ENCODE measurements at regions not wholly inside any gene's neighbourhood (a gene's known extent, or its start where the extent isn't known, plus 50 kb on each side); places are given as distances from the start of the nearest gene placed in this dataset.

DNA sequence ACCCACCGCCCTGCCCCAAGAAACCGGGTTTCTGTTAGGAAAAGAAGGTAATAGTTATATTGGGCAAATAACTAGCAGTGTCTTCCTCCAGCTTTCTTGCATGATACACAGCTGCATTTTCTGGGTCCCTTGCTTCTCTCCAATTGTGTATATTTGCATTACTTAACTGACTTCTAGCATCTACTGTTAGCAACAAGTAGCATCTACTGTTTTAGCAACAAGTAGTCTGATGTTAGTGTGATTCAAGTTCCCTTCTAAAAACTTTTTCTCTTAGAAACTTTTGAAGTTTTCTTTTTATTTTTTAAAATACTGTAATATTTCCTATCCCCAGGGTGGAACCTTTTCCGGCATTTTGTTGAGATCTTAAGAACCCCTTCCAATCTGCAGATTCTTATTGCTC is 221.2 kb downstream of the CLIC5 start:
- no peak overlapping the region for H3K4me3 ChIP-seq (ENCODE audit: low read length in 3 of 3)
- no peak overlapping the region for H3K27ac ChIP-seq (ENCODE audit: low read depth, low read length)
- H3K9ac ChIP-seq (ENCODE audit: low read depth in 1 of 3, low read length in 3 of 3), result no peak overlapping the region
- no peaks in the 10 kb centered on the region for H3K27me3 ChIP-seq (ENCODE audit: control insufficient read depth in 3 of 3, insufficient read depth in 3 of 3, low read length in 3 of 3)
- H3K9me3 ChIP-seq (ENCODE audit: control insufficient read depth in 3 of 3, low read length in 3 of 3), result no peaks in the 10 kb centered on the region
- peaks cover 0 to 2% (median 0%) of the 10 kb centered on the region in 3 donors for H3K4me1 ChIP-seq (ENCODE audit: control insufficient read depth in 3 of 3, insufficient read depth in 3 of 3, low read length in 3 of 3)
- no peaks in the 10 kb centered on the region for H3K36me3 ChIP-seq (ENCODE audit: control insufficient read depth in 3 of 3, insufficient read depth in 3 of 3, low read length in 3 of 3)

DNA sequence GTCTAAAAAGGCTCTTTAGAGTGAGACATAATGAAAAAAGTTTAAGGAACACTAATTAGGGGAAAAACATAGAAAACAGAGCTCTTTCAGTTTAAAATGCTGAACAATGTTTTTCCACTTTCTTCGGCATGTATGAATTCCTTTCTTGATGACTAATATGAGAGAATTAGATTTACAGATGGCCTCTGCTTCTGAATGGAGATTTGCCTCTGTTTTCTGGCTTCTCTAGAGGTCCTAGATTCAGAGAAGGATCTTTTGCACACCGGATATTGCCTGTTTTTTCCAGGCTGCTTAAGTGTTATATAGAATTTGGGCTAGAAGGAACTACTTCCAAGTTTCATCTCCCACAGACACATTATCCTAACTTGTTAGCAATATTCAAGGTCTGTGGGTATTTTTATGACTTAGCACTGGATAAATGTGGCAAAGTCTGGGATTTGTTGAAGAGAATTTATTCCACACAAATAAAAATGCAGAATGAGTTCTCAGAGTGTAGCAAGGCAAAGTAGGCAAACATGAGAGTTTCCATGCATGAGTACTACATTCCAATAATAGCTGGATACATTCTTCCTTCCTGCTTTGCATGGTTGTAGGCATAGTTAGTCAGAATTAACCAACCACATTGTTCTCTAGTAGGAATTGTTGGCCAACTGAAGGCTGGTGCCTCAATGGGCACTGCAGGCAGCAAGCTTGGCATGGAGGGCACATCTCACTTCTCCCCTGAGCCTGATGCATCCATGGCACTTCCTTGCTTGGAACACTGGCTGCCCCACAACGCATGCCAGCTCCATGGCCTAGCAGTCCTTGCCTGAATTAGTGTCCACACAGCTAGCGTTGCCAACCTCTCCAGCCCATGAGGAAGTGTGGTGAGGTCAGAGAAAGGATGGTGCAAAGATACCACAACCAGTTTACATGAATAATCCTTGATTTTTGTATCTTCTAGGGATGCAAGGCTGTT is 224.2 kb downstream of the CLIC5 start:
- no peak overlapping the region for H3K27ac ChIP-seq (ENCODE audit: low read depth, low read length)
- no peak overlapping the region for H3K9ac ChIP-seq (ENCODE audit: low read depth in 1 of 3, low read length in 3 of 3)
- no peak overlapping the region for H3K4me3 ChIP-seq (ENCODE audit: low read length in 3 of 3)
- H3K27me3 ChIP-seq (ENCODE audit: control insufficient read depth in 3 of 3, insufficient read depth in 3 of 3, low read length in 3 of 3), result no peaks in the 10 kb centered on the region
- no peaks in the 10 kb centered on the region for H3K36me3 ChIP-seq (ENCODE audit: control insufficient read depth in 3 of 3, insufficient read depth in 3 of 3, low read length in 3 of 3)
- H3K4me1 ChIP-seq (ENCODE audit: control insufficient read depth in 3 of 3, insufficient read depth in 3 of 3, low read length in 3 of 3), result peaks cover 0 to 2% (median 0%) of the 10 kb centered on the region in 3 donors
- no peaks in the 10 kb centered on the region for H3K9me3 ChIP-seq (ENCODE audit: control insufficient read depth in 3 of 3, low read length in 3 of 3)

DNA sequence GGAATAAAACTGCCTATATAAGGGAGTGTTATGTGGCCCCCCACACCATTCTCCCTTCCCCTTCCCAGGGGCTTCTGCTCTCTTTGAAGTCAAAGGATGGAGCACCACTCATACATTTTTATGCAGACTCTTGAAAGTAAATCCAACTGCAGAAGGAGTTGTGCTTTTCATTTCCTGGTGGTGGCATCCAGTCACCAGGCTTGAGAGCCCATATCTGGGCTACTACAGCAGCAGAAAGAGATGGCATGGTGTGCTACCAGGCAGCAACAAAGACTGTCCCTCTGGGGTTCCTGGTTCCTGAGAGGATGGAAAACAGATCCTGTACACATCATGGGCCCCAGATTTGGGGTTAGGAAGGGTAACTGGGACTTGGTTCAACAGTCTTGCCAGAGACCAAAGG is 226.4 kb downstream of the CLIC5 start:
- Histone ChIP-seq H3K27ac (ENCODE audit: low read depth, low read length) (no peak overlapping the region), H3K9me3 (ENCODE audit: control insufficient read depth in 3 of 3, low read length in 3 of 3) (no peaks in the 10 kb centered on the region), H3K4me3 (ENCODE audit: low read length in 3 of 3) (no peak overlapping the region), H3K36me3 (ENCODE audit: control insufficient read depth in 3 of 3, insufficient read depth in 3 of 3, low read length in 3 of 3) (no peaks in the 10 kb centered on the region), H3K27me3 (ENCODE audit: control insufficient read depth in 3 of 3, insufficient read depth in 3 of 3, low read length in 3 of 3) (no peaks in the 10 kb centered on the region), H3K9ac (ENCODE audit: low read depth in 1 of 3, low read length in 3 of 3) (no peak overlapping the region), H3K4me1 (ENCODE audit: control insufficient read depth in 3 of 3, insufficient read depth in 3 of 3, low read length in 3 of 3) (peaks cover 0 to 2% (median 0%) of the 10 kb centered on the region in 3 donors)

GRCh38 chr6:45787384-45787783 is 228.3 kb downstream of the CLIC5 start:
- H3K27me3 ChIP-seq (ENCODE audit: control insufficient read depth in 3 of 3, insufficient read depth in 3 of 3, low read length in 3 of 3), result no peaks in the 10 kb centered on the region
- peaks cover 0 to 2% (median 0%) of the 10 kb centered on the region in 3 donors for H3K4me1 ChIP-seq (ENCODE audit: control insufficient read depth in 3 of 3, insufficient read depth in 3 of 3, low read length in 3 of 3)
- H3K9ac ChIP-seq (ENCODE audit: low read depth in 1 of 3, low read length in 3 of 3), result no peak overlapping the region
- no peaks in the 10 kb centered on the region for H3K36me3 ChIP-seq (ENCODE audit: control insufficient read depth in 3 of 3, insufficient read depth in 3 of 3, low read length in 3 of 3)
- H3K27ac ChIP-seq (ENCODE audit: low read depth, low read length), result no peak overlapping the region
- H3K4me3 ChIP-seq (ENCODE audit: low read length in 3 of 3), result no peak overlapping the region
- no peaks in the 10 kb centered on the region for H3K9me3 ChIP-seq (ENCODE audit: control insufficient read depth in 3 of 3, low read length in 3 of 3)

DNA sequence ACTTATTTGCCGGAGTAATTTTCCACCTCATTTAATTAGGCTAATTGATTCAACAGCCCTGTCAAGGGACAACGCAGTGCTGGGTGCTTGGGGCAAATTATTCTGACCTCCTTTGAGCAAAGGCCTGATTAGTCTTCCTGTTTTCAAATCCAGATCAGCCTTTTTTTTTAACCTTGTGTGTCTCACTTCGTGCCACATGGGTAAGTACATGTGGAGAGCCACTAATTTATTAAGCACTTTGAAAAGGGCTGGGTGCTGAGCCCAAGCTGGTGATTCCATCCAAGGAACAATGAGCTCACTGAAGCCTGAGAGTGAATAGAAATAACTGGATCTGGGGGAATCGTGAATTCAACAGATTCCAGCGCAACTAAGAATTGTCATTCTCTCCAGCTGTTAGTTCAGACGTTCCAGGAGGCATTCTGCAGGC is 229.3 kb downstream of the CLIC5 start:
- Histone ChIP-seq H3K27me3 (ENCODE audit: control insufficient read depth in 3 of 3, insufficient read depth in 3 of 3, low read length in 3 of 3) (no peaks in the 10 kb centered on the region), H3K4me1 (ENCODE audit: control insufficient read depth in 3 of 3, insufficient read depth in 3 of 3, low read length in 3 of 3) (no peaks in the 10 kb centered on the region), H3K9ac (ENCODE audit: low read depth in 1 of 3, low read length in 3 of 3) (no peak overlapping the region), H3K9me3 (ENCODE audit: control insufficient read depth in 3 of 3, low read length in 3 of 3) (no peaks in the 10 kb centered on the region), H3K4me3 (ENCODE audit: low read length in 3 of 3) (no peak overlapping the region), H3K36me3 (ENCODE audit: control insufficient read depth in 3 of 3, insufficient read depth in 3 of 3, low read length in 3 of 3) (no peaks in the 10 kb centered on the region), H3K27ac (ENCODE audit: low read depth, low read length) (no peak overlapping the region)

DNA sequence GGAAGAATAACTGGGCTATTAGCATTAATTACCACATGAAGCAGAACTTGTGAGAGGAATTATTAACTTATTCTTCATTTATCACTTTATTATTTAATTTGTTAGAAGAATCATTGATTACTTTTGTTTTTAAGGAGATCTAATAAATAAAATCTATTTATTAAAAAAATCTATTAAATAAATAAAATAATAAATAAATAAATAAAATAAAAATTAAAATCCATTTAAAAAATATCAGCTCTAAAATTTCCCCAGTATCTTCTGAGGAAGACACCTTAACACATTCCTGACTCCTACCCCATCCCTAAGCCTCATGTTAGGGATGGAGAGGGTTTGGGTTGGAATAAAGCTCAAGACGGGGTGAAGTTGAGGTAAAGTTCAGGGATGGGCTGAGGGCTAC is 231.4 kb downstream of the CLIC5 start:
- Histone ChIP-seq H3K4me3 (ENCODE audit: low read length in 3 of 3) (no peak overlapping the region), H3K36me3 (ENCODE audit: control insufficient read depth in 3 of 3, insufficient read depth in 3 of 3, low read length in 3 of 3) (no peaks in the 10 kb centered on the region), H3K9me3 (ENCODE audit: control insufficient read depth in 3 of 3, low read length in 3 of 3) (no peaks in the 10 kb centered on the region), H3K4me1 (ENCODE audit: control insufficient read depth in 3 of 3, insufficient read depth in 3 of 3, low read length in 3 of 3) (no peaks in the 10 kb centered on the region), H3K9ac (ENCODE audit: low read depth in 1 of 3, low read length in 3 of 3) (no peak overlapping the region), H3K27ac (ENCODE audit: low read depth, low read length) (no peak overlapping the region), H3K27me3 (ENCODE audit: control insufficient read depth in 3 of 3, insufficient read depth in 3 of 3, low read length in 3 of 3) (no peaks in the 10 kb centered on the region)

DNA sequence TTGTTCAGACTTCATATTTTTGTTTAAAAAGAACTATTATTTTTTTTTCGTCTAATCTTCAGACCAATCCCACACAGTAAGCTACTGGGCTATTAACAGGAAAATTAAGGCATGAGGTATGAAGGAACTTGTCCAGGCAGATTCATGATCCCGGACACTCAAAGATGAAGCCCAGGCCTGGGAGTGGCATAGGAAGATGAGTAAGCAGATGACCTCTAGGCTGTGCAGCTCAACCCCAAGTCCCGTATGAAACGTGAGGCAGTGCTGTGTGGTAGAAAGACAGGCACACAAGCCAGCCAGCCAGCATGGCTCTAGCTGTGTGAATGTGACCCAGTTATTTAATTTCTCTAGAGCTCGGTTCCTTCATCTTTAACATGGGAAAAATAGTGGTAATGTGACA is 231.9 kb downstream of the CLIC5 start:
- no peaks in the 10 kb centered on the region for H3K36me3 ChIP-seq (ENCODE audit: control insufficient read depth in 3 of 3, insufficient read depth in 3 of 3, low read length in 3 of 3)
- no peaks in the 10 kb centered on the region for H3K27me3 ChIP-seq (ENCODE audit: control insufficient read depth in 3 of 3, insufficient read depth in 3 of 3, low read length in 3 of 3)
- H3K27ac ChIP-seq (ENCODE audit: low read depth, low read length), result no peak overlapping the region
- no peak overlapping the region for H3K4me3 ChIP-seq (ENCODE audit: low read length in 3 of 3)
- no peak overlapping the region for H3K9ac ChIP-seq (ENCODE audit: low read depth in 1 of 3, low read length in 3 of 3)
- no peaks in the 10 kb centered on the region for H3K4me1 ChIP-seq (ENCODE audit: control insufficient read depth in 3 of 3, insufficient read depth in 3 of 3, low read length in 3 of 3)
- H3K9me3 ChIP-seq (ENCODE audit: control insufficient read depth in 3 of 3, low read length in 3 of 3), result no peaks in the 10 kb centered on the region

GRCh38 chr6:45781890-45782289 is 233.8 kb downstream of the CLIC5 start:
- no peaks in the 10 kb centered on the region for H3K27me3 ChIP-seq (ENCODE audit: control insufficient read depth in 3 of 3, insufficient read depth in 3 of 3, low read length in 3 of 3)
- no peaks in the 10 kb centered on the region for H3K4me1 ChIP-seq (ENCODE audit: control insufficient read depth in 3 of 3, insufficient read depth in 3 of 3, low read length in 3 of 3)
- H3K9ac ChIP-seq (ENCODE audit: low read depth in 1 of 3, low read length in 3 of 3), result no peak overlapping the region
- H3K4me3 ChIP-seq (ENCODE audit: low read length in 3 of 3), result no peak overlapping the region
- no peaks in the 10 kb centered on the region for H3K36me3 ChIP-seq (ENCODE audit: control insufficient read depth in 3 of 3, insufficient read depth in 3 of 3, low read length in 3 of 3)
- H3K27ac ChIP-seq (ENCODE audit: low read depth, low read length), result no peak overlapping the region
- no peaks in the 10 kb centered on the region for H3K9me3 ChIP-seq (ENCODE audit: control insufficient read depth in 3 of 3, low read length in 3 of 3)

DNA sequence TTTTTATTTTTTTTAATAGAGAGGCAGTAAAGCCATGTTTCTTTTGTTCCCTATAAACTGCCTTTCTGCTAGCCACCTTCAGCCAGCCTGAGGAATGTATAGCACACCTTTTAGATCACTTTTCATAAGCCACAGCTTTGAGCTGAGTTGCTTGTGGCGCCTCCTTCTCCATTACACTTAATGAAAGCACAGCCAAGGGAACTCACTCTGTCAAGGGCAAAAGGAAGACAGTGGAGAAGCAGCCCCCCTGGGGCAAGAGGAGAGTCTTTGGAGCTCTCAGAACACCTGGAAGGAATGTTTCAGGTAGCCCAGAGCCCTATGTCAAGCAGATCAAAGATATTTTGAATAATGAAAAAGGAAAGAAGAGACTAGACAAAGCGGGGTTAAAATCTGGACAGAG is 235.1 kb downstream of the CLIC5 start:
- no peaks in the 10 kb centered on the region for H3K36me3 ChIP-seq (ENCODE audit: control insufficient read depth in 3 of 3, insufficient read depth in 3 of 3, low read length in 3 of 3)
- H3K4me3 ChIP-seq (ENCODE audit: low read length in 3 of 3), result no peak overlapping the region
- no peak overlapping the region for H3K27ac ChIP-seq (ENCODE audit: low read depth, low read length)
- no peaks in the 10 kb centered on the region for H3K4me1 ChIP-seq (ENCODE audit: control insufficient read depth in 3 of 3, insufficient read depth in 3 of 3, low read length in 3 of 3)
- H3K9ac ChIP-seq (ENCODE audit: low read depth in 1 of 3, low read length in 3 of 3), result no peak overlapping the region
- no peaks in the 10 kb centered on the region for H3K9me3 ChIP-seq (ENCODE audit: control insufficient read depth in 3 of 3, low read length in 3 of 3)
- no peaks in the 10 kb centered on the region for H3K27me3 ChIP-seq (ENCODE audit: control insufficient read depth in 3 of 3, insufficient read depth in 3 of 3, low read length in 3 of 3)

- H3K36me3 ChIP-seq (ENCODE audit: control insufficient read depth in 3 of 3, insufficient read depth in 3 of 3, low read length in 3 of 3), result no peaks in the 10 kb centered on the region
- H3K27ac ChIP-seq (ENCODE audit: low read depth, low read length), result no peak overlapping the region
- H3K9me3 ChIP-seq (ENCODE audit: control insufficient read depth in 3 of 3, low read length in 3 of 3), result peaks cover 0 to under 1% (median 0%) of the 10 kb centered on the region in 3 donors
- H3K4me1 ChIP-seq (ENCODE audit: control insufficient read depth in 3 of 3, insufficient read depth in 3 of 3, low read length in 3 of 3), result no peaks in the 10 kb centered on the region
- no peak overlapping the region for H3K9ac ChIP-seq (ENCODE audit: low read depth in 1 of 3, low read length in 3 of 3)
- no peak overlapping the region for H3K4me3 ChIP-seq (ENCODE audit: low read length in 3 of 3)
- no peaks in the 10 kb centered on the region for H3K27me3 ChIP-seq (ENCODE audit: control insufficient read depth in 3 of 3, insufficient read depth in 3 of 3, low read length in 3 of 3)
Measured at GRCh38 chr6:45775026-45775697, 240.5 kb downstream of the CLIC5 start.

Data from skeletal muscle tissue (tissue), 3 donors.